GM21576 (cell line): ENCODE measurements at regions not wholly inside any gene's neighbourhood (a gene's known extent, or its start where the extent isn't known, plus 50 kb on each side); places are given as distances from the start of the nearest gene placed in this dataset.

Experiments
- ATAC-seq: cut with Tn5 transposase; IDR thresholded peaks from one replicate; pipeline ENCODE4 v1.9.1; 2021; ENCODE audit warnings: mild to moderate bottlenecking, moderate library complexity; ENCODE audit not compliant: unreplicated experiment

DNA sequence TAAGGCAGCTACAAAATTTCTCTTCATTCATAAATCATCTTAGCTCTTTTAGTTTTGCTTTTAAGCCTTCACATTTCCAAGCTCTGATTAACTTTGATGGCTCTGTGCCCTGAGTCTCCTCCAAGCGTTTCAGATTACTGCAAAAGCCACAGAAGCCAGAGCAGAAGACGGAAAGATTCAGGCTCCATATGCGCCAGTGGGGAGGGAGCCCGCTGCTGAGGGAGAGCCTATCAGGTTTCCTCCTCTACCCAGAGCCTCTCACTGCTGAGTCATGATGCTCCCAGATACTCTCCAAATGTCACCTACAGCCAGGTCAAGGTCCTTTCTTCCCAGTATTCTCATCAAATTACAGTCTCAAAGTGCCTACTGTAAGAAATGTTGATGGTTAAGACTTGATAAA lies 193.6 kb downstream of the RAP2A start:
- ATAC-seq: no peak

DNA sequence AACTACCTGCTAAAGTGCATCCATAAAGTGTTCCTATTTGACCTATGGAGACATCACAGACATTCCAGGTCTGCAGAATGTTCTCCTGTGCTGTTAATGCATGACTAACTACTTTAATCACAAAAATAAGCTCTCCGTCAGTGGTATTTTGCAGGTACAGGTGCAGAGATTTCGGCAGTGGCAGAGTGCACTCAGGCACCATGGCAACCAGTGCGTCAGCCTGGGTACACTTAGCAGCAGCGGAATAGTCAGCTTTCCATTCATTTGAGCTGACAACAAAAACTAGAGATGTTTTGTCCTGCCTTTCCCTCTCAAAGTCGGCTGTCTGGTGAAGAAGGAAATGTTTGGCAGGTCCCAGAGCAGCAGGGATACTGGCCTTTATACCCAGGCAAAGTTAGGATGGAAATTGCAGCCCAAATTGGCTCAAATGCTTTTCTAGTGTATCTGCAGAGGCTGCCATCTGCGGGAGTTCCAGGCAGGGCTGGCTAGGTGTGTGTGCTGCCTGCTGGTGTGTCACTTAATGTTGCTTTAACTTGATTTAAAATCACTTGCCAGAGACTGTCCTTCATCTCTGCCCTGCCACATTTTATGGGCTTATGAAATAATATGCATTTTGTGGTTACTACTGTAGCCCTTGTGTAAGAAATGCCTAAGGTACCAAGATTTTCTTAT lies 195.8 kb downstream of the RAP2A start:
- ATAC-seq: no peak

DNA sequence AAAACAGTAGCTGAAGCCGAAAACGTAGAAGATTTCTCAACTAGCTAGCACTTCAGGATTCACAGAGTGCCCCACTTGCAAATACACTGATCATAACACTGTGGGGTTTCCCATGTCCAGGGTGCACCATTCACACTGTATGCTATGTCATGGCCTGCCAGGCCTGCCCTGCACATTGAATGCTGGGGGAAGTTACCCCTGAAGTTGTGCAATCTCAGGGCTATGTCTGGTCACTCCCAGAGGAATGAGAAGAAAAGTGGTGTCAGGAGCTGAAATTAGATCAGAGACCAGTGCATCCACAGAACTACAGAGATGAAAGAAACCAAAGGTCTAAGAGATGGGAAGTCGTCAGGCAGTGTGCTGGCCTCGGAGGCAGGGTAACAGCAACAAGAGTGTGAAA lies 196.8 kb downstream of the RAP2A start:
- no peak for ATAC-seq

DNA sequence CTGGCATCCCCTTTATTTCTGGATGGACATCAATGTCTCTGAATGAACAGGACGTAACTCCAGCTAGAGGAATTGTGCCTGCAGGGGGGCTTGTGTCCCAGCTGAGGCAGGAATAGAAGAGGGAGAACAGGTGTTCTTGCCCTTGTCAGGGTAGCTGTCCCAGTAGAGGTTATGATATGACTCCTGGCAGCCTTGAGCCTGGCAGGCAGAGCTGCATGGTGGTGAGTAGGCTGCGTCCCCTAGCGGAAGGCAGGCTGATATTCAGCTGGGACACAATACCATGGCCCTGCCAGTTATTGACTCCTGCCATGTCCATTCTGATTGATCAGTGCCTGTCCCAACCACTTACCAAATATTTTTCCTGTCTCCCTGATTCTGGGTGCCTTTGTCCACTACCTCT lies 197.2 kb downstream of the RAP2A start:
- ATAC-seq: peak; percentile 59

DNA sequence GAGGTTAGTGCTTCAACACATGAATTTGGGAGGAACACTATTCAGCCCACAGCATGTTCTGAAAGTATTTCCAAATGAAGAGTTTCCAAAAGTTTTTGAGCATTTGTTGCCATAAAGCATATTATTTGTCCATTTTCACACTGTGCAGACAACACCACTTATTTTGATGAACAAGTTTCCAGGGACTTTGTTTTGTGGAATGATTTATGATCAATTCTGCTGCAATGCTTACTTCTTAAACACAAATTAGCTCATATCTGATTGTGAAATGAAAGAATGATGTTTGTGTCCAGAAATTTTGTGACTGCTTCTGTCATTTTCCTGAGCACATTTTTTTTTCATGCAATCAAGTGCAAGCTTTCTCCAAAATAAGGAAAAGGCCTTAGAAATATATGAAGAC lies 205.3 kb downstream of the RAP2A start:
- no peak for ATAC-seq

DNA sequence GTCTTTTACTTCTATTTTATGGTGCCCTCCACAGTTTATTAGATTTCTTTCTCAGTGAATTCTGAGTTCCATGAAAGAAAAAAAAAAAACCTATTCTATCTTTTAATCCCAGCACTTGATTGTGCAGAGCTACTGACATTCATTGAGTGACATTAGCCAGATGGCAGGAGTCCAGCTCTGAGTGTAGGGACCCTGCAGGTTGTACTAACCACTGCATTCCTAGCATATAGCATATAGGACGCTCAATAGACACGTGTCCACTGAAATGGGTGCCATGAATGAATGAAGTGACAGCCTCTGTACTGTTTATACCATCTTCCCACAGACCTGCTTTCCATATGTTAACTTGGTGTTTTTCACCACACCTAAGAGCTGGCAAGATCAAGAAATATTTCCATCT lies 206.3 kb downstream of the RAP2A start:
- ATAC-seq: no peak

DNA sequence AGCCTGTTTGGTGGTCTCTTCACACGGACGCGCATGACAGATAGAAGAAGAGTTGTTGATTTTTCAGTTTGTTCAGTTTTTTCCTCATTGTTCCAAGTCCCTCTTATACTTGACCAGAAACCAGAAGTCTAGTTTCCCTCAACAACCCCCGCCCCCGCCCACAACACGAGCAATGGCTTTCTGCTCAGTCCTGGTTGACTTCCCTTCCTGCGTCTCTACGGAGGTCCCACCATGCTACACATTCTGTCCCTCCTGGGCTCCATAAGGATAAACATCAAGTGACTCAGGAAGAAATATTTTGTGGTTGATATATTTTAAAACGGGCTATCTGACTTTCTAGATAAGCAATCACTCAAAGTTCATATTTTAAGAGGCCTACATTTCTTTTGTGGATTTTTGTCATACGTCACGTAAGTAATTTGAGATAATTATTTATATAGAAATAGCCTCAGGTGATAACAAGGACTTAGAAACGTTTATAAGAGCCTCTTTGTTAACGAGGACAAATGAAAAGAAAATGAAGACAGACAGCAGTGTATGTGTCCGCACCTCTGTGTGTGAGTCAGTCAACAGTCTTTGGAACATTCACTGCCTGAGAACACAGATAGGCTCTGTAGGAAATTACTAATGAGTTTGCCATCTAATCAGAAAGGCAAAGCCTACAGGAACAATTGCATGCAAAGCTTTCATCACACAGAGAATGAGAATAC lies 214.4 kb downstream of the RAP2A start:
- ATAC-seq: no peak

DNA sequence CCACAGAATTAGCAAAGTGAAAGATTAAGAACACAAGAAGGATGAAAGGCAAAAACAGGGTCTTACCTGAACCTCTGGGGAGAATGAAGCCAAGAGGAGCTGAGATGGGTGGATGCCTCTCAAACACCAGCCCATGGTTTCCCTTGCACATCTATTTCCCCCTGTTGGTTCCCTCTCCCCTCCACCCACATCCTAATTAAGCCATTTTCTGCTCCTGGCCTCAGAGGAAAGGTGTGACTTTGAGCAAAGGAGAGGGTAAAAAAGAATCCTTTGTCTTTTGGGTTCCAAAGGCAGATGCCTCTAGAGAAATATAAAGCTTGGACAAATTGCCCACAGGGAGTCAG lies 214.9 kb downstream of the RAP2A start:
- no peak for ATAC-seq

DNA sequence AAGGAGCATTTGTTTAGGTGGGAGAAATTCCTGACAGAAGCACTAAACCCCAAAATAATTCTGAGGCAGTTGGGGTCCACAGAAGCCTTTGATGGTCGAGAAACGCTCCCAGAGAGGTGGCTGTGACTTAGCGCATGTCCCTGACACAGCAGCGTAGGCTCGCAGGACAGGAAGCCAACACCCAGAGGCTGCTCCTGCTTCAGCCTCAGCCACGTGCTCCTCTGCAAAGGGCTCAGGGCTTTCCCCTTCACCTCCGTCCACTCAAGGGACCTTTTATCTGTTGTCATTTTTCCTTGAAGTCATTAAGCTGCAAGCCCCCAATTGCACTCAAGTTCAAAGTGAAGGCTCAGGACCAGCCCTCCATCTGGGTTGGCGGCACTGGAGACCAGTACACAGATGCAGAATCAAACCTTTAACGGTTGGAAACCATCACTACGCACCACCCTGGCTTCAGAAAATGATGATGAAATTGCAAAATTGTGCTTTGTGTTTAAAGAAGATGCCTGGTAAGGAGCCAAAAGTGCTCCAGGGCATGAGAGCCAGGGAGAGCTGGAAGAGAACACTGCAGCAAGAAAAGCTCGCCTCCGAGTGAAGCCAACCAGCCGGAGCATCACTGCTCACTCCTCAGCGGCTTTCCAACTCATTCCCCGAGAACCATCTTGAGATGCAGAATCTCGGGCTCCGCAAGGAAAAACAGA lies 219.6 kb downstream of the RAP2A start:
- no peak for ATAC-seq

DNA sequence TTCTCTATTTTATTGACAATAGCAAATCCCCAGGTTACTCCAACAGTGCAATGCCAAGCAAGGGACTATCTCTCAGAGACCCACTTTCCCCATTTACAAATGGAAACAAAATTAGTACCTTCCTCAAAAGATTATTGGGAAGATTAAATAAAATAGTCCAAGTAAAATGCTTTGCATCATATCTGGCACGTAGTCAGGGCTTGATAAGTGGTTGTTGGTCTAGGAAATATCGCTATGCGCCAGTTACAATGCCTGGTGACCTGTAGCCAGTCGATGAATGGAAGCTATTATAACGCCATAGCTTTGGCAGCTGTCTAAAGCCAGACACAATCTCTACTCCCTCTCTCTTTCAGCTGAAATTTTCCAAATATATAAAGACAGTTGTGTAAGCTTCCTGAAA lies 220.3 kb downstream of the RAP2A start:
- ATAC-seq: no peak

DNA sequence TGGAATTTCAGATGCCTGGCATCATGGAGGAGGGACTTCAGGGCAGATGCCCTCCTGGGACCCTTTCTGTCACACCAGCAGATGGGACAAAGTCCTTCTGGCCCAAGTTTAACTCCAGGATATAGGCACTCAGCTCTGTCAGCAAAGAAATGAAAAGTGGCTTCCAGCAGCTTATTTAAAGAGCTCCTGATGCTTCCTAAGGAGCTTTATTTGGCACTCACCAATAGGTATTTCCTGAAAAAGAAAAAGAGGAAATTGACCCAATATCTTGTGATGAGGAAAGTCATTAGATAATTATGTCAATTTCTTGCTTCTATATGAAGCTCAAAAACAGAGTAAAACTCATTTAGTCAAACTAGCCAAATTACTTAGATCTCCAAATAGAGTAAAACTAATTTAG lies 224.6 kb downstream of the RAP2A start:
- ATAC-seq: no peak

DNA sequence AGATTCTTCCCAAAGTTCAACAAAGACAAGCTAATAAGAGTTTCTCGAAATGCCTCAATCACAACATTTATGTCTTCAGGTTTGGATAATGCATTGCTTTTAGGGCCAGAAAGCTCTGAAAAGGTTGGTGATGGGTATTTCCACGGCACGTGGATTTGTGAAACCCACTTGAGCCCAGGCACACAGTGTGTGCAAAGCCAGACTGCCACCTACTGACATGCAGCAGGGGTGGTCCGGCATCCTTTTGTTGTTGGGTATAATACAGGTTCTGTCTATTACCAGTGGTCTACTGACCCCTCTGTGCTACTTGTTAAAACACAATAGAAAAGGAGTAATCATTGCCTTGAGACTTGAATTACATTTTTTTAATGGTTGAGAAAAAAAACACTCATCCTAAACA lies 225.6 kb downstream of the RAP2A start:
- ATAC-seq: no peak

DNA sequence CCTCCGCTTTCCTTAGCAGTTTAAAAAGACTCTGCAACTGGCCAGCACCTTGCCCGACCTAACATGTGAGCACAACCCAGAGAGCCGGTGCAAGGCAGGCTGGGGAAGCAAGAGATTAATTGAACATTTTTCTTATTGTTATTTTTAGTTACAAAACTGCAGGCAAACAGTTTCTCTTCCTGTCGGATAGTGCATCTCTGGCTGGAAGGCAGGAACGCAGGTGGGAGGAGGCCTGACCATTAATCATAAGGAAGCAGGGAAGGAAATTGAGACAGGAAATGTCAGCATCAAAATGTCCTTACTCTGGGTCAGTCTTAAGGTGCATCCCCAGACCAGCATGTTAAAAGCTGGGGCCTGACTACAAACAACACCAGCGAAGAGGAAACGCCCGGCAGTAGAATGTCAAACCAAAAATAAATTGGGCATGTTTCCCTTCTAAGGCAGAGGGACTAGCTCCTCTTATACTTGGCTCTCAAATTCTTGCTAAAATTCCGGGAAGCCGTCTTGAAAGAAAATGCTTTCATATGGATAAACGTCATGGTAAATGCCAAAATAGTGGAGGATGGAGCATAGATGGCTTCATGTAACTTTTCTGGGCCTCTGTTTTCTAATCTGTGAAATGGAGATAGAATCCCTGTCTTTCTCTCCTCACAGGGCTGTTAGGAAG lies 226.8 kb downstream of the RAP2A start:
- ATAC-seq: no peak

DNA sequence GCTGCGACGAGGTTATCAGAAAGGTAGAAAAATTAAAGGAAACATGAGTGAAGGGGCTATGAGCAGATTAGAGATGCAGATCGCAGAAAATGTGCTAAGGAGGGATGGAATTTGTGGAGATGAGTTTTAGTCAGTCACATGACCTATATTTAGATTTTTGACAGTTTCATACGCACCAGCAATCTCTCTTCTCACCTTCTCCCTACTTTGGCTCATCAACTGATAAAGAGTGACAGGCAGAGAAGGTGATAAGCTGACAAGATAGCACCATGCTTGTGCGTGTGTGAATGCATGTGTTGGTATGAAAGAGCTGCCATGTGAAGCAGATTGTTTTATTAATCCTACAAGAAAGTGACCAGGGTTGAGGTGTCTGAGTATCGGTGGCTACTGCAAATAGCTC lies 252.6 kb downstream of the RAP2A start:
- no peak for ATAC-seq

DNA sequence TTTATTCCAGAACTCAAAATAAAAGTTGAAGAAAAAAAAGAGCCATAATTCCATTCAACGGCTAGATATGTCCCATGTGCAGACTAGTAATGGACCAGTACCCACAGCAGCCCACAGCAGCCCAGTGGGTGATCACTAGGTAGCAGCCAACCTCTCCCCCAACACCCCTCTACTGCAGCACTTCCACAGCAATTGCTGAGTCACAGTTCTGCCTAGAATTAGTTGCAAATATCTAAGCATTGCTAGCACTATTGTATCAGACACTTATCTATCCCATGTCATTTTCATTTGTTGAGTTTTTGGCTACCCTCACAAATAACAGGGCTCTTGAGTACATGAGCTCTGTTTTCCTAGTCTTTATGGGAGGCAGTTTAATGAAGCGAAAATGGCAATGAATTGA lies 258.7 kb downstream of the RAP2A start:
- ATAC-seq: no peak

DNA sequence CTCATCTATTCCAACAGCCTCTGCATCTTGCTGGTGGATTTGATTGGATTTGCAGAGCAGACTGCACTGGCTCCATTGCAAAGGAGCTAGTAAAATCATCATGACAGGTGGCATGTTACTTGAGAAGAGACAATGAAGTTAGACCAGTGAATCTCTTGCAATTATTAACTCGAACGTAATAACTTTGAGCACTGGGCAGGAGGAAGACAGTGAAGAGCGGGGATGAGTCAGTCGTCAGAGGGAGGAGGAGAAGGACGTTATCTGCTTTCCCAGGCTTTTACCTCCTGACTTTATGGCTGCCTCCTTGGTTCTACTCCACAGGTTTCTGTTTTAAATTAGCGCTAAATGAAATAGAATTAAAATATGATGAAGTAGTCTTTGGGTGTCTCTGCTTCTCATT lies 257.8 kb upstream of the IPO5 start:
- ATAC-seq: no peak

DNA sequence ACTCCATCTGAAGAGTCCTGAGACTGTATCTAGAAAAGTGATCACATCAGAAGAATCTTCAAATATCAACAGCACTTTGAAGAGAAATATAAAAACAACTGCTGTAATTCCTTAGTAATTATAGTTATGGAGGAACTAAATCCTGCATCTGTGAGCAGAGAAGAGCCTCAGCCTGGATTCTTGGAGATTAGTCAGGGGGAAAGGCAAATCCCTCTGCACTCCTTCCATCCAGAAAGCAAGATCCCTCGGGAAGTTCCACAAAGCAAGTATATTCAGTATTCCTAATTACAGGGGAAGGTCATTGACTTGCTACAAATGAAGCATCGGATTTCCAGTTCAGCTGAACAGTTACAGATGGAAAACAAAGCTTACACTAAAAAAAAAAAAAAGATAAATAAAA lies 256.6 kb upstream of the IPO5 start:
- ATAC-seq: no peak

DNA sequence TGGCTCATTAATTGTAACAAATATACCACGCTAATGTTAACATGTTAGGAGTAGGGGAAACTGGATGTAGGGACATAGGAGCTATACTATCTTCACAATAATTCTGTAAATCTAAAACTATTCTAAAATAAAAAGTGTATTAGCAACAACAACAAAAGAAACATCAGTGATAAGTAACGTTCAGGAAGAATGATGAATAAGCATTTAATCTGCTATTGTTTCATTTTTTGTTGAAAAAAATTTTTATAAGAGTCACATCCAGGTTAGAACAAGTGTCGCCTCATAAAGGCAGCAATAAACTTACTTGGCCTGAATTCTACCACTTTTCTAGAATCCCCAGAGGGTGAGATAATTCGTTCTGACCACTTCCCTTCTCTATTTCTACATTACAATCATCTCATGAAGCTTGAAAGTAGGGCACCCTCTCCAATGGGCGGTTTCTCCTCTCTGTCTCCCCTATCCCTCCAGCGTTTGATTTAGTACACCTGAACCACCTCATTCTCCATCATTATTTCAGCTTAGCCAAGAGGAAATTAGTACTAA lies 253.1 kb upstream of the IPO5 start:
- ATAC-seq: no peak

DNA sequence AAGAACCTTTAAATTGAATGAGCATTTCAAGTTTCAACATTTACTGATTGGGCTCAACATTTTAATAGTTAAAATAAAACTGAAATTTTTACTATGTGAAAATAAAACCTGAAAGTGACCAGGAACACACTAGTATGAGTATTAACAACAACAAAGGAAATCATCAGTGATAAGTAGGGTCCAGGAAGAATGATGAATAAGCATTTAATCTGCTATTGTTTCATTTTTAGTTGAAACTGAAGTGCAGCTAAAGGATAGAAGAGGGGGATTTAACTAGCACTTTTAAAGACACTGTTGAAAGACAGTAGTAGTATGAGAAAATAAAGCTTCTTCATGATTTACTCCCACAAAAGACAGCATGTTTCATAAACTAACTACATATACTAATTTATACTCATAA lies 250.9 kb upstream of the IPO5 start:
- no peak for ATAC-seq

DNA sequence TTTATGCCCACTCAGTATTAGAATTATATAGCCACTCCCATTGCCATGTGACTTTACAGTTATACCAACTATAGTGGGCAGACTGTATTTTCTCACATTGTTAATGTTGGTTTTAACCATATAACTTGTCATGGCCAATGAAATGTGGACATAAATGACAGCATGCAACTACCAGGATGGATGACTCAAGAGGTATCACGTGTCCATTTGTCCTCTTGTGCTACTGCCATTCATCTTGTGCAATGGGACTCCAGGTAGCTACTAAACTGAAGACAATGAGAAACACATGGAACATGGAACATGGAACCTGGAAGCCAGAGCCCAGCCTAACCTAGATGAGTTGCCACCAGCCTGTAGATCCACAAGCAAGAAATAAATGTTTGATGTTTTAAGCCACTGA lies 242.7 kb upstream of the IPO5 start:
- no peak for ATAC-seq

DNA sequence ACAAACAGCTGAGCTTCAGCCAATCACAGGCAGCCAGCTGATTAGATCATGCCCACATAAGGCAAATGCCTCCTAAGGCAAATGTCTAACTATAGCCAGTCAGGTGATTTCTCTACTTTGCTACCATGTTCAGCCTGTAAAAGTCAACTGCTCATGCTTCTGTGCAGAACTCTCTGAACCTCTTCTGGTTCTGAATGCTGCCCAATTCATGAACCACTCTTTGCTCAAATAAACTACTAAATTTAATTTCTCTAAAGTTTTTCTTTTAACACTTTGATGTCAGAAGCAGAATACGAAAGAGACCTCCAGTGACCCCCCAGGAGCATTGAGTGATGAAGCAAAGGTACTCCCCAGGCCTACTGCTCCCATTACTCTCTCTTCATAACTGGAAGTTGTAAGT lies 240.7 kb upstream of the IPO5 start:
- ATAC-seq: no peak

DNA sequence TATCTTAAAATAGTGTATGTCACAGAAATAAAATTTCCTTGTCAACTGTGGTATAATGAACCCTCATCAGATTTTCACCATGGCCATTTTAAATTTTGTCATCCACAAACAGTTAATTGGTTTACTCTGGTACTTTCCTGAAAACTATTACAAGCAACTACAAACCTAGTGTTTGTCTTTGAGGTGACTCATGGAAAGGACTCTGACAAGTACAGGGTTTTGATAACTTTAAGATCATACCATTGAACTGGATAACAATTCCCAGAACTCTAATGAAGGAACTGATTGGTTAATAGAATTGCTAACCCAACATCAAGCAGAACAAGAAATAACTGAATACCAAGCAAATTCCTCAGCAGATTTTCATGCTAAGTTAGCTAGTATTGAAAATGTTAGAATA lies 237.7 kb upstream of the IPO5 start:
- no peak for ATAC-seq
